GM18505 (cell line): ENCODE measurements at regions not wholly inside any gene's neighbourhood (a gene's known extent, or its start where the extent isn't known, plus 50 kb on each side); places are given as distances from the start of the nearest gene placed in this dataset.

ENCODE experiments used
- ATAC-seq: cut with Tn5 transposase; IDR thresholded peaks from one replicate; pipeline ENCODE4 v1.9.1; 2021; ENCODE audit not compliant: unreplicated experiment
- POLR2A ChIP-seq: IDR thresholded peaks from 4 replicates; pipeline ENCODE4 v1.6.1; 2011; ENCODE audit warnings: borderline replicate concordance; ENCODE audit not compliant: insufficient read depth, insufficient read length; ENCODE audit errors: extremely low read depth

- no peak for ATAC-seq
- TF ChIP-seq POLR2A: no peak
These were observed 288.5 kb downstream of the ZEB1 start for GRCh38 chr10:31607481-31607880.

- no peak for ATAC-seq
- TF ChIP-seq POLR2A: no peak
These were observed 287.8 kb downstream of the ZEB1 start for GRCh38 chr10:31606841-31607240.

- no peak for ATAC-seq
- TF ChIP-seq POLR2A: no peak
These were observed 287.0 kb downstream of the ZEB1 start for GRCh38 chr10:31605861-31606525.

- no peak for TF ChIP-seq POLR2A
- ATAC-seq: no peak
These were observed 286.4 kb downstream of the ZEB1 start for GRCh38 chr10:31605426-31605825.

DNA sequence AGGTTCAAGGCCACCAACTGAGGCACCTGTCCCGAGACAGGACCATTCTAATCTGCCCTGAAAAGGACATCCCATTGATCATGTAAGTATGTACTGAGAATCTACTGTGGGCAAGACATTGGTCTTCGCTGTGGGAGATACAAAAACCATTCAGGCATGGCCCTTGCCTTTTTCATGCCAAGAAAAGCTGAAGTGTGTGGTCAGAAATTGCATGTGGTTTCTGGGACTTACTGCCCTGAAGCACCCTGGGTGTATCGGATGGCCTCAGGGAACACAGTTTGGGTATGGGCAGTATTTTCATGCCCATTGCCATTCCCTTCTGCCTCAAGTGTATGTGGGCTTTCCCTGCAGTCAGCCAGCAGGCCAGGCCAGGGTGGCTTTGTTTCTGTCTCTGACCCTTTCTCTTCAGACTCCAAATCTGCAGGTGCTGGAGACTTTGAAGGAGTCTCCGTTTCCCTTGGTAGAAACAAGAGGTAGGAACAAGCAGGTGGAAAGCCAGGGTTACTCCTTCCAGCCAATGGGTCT lies 285.7 kb downstream of the ZEB1 start:
- ATAC-seq: no peak
- TF ChIP-seq POLR2A: no peak

DNA sequence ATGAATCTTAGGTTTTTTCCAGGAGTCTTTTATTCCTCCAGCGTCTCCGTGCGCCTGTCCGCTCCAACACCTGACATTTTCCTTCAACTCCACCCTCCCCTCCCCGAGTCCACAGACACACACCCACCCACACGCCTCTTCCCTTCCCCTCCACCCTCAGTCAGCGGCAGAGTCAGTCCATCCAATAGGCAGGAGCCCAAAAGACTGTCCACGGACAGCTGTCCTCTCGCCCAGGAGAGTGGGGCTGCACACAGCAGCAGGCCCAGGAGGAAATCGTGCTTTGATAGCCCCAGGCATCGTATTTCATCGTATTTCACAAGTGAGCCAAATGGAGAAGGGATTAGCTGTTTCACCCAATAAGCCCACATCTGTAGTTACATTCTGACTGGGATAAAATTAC lies 285.1 kb downstream of the ZEB1 start:
- no peak for TF ChIP-seq POLR2A
- ATAC-seq: no peak

GRCh38 chr10:31603235-31604087 lies 284.4 kb downstream of the ZEB1 start:
- ATAC-seq: peak; percentile 97
- peak; percentile 47 for TF ChIP-seq POLR2A

DNA sequence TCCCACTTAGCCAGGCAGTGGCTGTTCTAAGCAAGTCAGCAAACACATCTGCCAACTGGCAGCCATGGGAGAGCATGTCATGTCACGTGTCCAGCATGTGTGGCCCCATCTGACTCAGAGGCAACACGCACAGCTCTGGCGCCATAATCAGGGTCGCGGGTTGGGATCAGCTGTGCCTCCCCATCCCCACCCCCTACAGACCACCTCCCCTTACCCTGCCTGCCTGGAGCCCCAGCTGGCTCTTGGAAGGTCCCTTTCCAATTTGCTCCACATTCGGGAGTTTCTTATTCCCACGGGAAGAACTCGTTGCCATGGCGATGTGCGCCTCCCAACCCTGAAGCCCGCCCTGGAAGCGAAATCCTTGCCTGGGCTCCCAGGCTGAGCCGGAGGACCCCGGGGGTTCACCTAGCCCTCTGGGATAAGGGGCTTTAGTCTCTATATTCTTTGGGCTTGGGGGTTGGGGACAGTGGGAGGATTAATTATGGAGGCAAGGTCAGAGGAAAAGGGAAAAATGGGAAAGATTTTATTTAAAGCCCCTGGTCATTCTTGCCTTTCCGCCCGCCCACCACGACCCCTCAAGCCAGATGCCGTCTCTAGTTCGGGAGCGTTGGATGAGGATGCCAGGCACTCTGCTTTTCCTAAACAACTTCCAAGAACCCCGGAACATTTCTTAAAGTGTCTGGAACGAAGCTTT lies 283.7 kb downstream of the ZEB1 start:
- ATAC-seq: no peak
- no peak for TF ChIP-seq POLR2A

DNA sequence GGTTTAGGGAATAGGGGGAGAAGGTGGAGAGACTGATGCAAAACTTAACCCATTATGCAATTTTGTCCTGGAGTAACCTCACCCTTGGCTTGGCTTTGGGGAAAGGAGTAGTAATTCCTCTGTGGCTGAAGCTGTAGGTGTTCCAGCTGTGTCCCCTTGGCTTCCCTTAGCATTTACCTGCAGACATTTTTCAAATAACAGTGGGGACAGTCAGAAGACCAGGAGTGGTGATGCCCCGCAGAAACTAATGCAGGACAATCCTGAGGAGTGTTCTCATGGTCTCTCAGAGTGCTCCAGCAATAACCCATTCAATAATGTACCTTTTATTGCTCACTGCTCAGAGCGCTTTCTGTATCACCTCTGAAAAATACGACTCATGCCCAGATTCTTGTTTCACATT lies 282.1 kb downstream of the ZEB1 start:
- TF ChIP-seq POLR2A: no peak
- ATAC-seq: no peak

DNA sequence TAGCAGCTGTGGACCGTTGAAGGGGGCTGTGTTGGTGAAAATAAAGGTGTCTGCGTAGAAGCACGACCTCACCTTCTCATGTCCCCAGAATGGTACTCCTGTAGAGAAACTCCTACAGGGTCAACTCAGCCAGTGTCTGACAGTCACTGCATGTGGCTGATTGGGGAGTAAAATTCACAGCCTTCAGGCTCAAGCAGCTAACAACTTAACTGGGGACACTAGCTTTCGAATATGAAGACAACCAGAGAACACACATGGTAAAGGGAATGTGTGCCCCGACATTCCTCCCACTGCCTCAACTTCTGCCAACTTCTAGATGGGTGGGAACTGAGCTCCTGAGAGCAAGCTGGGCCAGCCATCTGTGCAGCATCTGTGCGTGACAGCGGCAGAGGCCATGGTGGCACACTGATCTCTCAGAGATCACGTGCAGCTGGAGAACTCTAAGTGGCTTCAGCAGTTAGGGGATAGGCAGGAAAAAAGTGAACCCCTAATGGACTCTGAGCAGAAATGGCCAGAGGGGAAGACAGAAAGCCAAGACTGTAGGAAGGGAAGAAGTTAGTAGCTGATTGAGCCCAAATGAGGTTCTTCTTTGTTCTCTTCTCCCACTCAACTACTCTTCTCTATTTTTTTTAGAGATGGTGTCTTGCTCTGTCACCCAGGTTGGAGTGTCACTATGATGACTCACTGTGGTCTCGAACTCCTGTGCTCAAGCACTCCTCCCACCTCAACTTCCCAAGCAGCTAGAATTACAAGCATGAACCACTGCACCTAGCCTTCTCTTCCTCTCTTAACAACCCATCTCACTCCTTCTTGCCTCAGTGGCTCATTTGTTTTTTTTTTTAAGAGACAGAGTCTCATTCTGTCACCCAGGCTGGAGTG lies 280.8 kb downstream of the ZEB1 start:
- no peak for TF ChIP-seq POLR2A
- no peak for ATAC-seq

GRCh38 chr10:31596765-31597164 lies 277.7 kb downstream of the ZEB1 start:
- ATAC-seq: no peak

GRCh38 chr10:31595992-31596391 lies 277.0 kb downstream of the ZEB1 start:
- no peak for TF ChIP-seq POLR2A
- no peak for ATAC-seq

More at GRCh38 chr10:31596765-31597164, 277.7 kb downstream of the ZEB1 start:
- TF ChIP-seq POLR2A: no peak

DNA sequence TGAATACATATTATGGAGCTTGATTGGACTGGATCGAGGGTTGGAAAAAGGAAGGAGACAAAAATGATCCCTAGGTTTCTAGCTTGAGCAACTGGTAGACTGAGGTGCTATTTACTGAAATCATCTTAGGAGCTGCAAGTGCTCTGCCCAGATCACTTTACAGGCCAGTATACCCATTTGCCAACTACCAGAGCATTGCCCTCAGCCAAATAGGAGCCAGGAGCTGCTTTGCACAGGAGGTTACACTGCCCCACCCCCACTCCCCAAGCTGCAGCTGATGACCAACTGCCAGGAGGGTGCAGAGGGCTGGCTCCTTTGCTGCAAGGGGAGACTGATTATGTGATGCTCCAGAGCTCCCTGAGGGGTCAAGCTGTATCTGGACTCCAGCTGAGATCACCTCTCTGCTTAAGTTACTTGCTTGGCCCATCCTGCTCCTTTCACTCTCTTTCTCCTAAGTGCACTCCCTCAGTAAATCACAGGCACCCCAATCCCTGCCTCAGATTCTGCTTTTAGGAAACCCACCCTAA lies 275.4 kb downstream of the ZEB1 start:
- TF ChIP-seq POLR2A: no peak
- ATAC-seq: no peak

- no peak for ATAC-seq
- no peak for TF ChIP-seq POLR2A
These were observed 274.1 kb downstream of the ZEB1 start for GRCh38 chr10:31593124-31593523.
